Fibroblast of mammary gland (primary cell): ENCODE measurements at regions not wholly inside any gene's neighbourhood (a gene's known extent, or its start where the extent isn't known, plus 50 kb on each side); places are given as distances from the start of the nearest gene placed in this dataset.

Experiments used
- DNase-seq: peaks from one replicate; pipeline ENCODE4 v3.0.0-alpha.2; 2010; ENCODE audit warnings: low read depth
- H3K4me3 ChIP-seq: 2 replicates; pipeline ENCODE4 v1.5.1; 2011; ENCODE audit warnings: low read depth, mild to moderate bottlenecking, low read length, moderate library complexity; ENCODE audit not compliant: control insufficient read depth
- CTCF ChIP-seq: conservative IDR thresholded peaks from 2 replicates; pipeline ENCODE4 v1.5.1; 2011; ENCODE audit warnings: low read depth, low read length, inconsistent platforms; ENCODE audit not compliant: control insufficient read depth, insufficient read depth

GRCh38 chr15:95409626-95410310 lies 920.7 kb upstream of the NR2F2 start:
- no peak overlapping the region for H3K4me3 ChIP-seq
- no peak for DNase-seq
- TF ChIP-seq CTCF: no peak

GRCh38 chr15:95410757-95411156 lies 919.7 kb upstream of the NR2F2 start:
- no peak for TF ChIP-seq CTCF
- peak; percentile 20 for DNase-seq
- no peak overlapping the region for H3K4me3 ChIP-seq

GRCh38 chr15:95416576-95416975 lies 913.9 kb upstream of the NR2F2 start:
- no peak overlapping the region for H3K4me3 ChIP-seq
- TF ChIP-seq CTCF: no peak
- DNase-seq: no peak

GRCh38 chr15:95417761-95418160 lies 912.7 kb upstream of the NR2F2 start:
- H3K4me3 ChIP-seq: no peak overlapping the region
- TF ChIP-seq CTCF: no peak
- DNase-seq: no peak

GRCh38 chr15:95422255-95422654 lies 908.2 kb upstream of the NR2F2 start:
- TF ChIP-seq CTCF: no peak
- H3K4me3 ChIP-seq: no peak overlapping the region
- no peak for DNase-seq

GRCh38 chr15:95425859-95426258 lies 904.6 kb upstream of the NR2F2 start:
- DNase-seq: no peak
- no peak for TF ChIP-seq CTCF
- H3K4me3 ChIP-seq: no peak overlapping the region

GRCh38 chr15:95429345-95429744 lies 901.2 kb upstream of the NR2F2 start:
- DNase-seq: no peak
- no peak overlapping the region for H3K4me3 ChIP-seq
- TF ChIP-seq CTCF: no peak
